ENCODE measurements at regions not wholly inside any gene's neighbourhood (a gene's known extent, or its start where the extent isn't known, plus 50 kb on each side); places are given as distances from the start of the nearest gene placed in this dataset.

- Histone ChIP-seq H3K9me3 (ENCODE audit: control insufficient read depth, low read depth, low read length) (no peaks in the 10 kb centered on the region), H3K4me2 (ENCODE audit: control insufficient read depth, extremely low read depth, insufficient read depth, low read depth, low read length) (no peak overlapping the region), H3K4me3 (ENCODE audit: control insufficient read depth in 2 of 3, extremely low read depth in 1 of 3, insufficient read depth in 2 of 3, low read depth in 1 of 3, low read length in 3 of 3) (no peak overlapping the region), H3K79me2 (ENCODE audit: control insufficient read depth, insufficient read depth, low read length) (no peaks in the 10 kb centered on the region), H3K9ac (ENCODE audit: control insufficient read depth, extremely low read depth, insufficient read depth, low read length) (no peak overlapping the region), H2AFZ (ENCODE audit: control insufficient read depth, low read length) (no peak overlapping the region), H3K27ac (ENCODE audit: control insufficient read depth, insufficient read depth, low read length) (no peak overlapping the region), H3K9me1 (ENCODE audit: control insufficient read depth, extremely low read depth, insufficient read depth, low read length) (no peaks in the 10 kb centered on the region), H3K4me1 (ENCODE audit: control insufficient read depth, extremely low read depth, insufficient read depth, low read length) (no peaks in the 10 kb centered on the region), H4K20me1 (ENCODE audit: control insufficient read depth, extremely low read depth, insufficient read depth, low read length) (no peaks in the 10 kb centered on the region), H3K36me3 (ENCODE audit: control insufficient read depth in 2 of 2, extremely low read depth in 1 of 2, insufficient read depth in 2 of 2, low read length in 2 of 2) (no peaks in the 10 kb centered on the region), H3K27me3 (ENCODE audit: control insufficient read depth, extremely low read depth, insufficient read depth, low read length) (no peaks in the 10 kb centered on the region)
- no peak for DNase-seq (ENCODE audit: low read depth, low spot score)
- FAIRE-seq = no peak
- TF ChIP-seq CTCF (optimal IDR thresholded peaks at IDR 0.05 in 1 of 3, IDR thresholded peaks at IDR 0.05 in 1 of 3, conservative IDR thresholded peaks at IDR 0.05 in 1 of 3; ENCODE audit: extremely low read depth in 1 of 3, insufficient read depth in 2 of 3, low read length in 3 of 3) (no peak), EZH2 (IDR thresholded peaks at IDR 0.05; ENCODE audit: low read length) (no peak)
- dilution Hi-C loops (cut with MboI; ENCODE audit: extremely low pct_ligation_motif_present, low sequenced_read_pairs) = no loop called here
Observed at GRCh38 chrX:144809025-144809424, 438.3 kb upstream of the SPANXN1 start.

DNA sequence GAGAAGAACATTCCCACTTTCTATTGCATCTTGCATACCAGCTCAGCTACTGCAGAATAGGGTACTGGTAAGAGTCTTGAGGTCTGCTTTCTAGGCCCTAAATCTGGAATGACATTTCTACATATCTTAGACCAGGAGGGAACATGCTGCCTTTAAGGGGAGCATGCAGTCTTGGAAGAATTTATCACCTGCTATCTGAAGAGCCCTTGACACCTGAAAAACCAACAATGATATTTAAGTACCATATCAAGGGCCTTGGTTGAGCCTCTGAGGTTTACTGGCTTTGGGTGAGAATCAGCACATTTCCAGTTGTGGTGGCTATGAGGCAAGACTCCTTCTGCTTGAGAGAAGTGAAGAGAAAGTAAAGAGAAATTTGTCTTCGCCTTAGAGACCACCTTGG lies 436.8 kb upstream of the SPANXN1 start:
- Histone ChIP-seq H3K4me2 (ENCODE audit: control insufficient read depth, extremely low read depth, insufficient read depth, low read depth, low read length) (no peak overlapping the region), H2AFZ (ENCODE audit: control insufficient read depth, low read length) (no peak overlapping the region), H3K9me3 (ENCODE audit: control insufficient read depth, low read depth, low read length) (no peaks in the 10 kb centered on the region), H3K27me3 (ENCODE audit: control insufficient read depth, extremely low read depth, insufficient read depth, low read length) (no peaks in the 10 kb centered on the region), H3K79me2 (ENCODE audit: control insufficient read depth, insufficient read depth, low read length) (no peaks in the 10 kb centered on the region), H4K20me1 (ENCODE audit: control insufficient read depth, extremely low read depth, insufficient read depth, low read length) (no peaks in the 10 kb centered on the region), H3K4me3 (ENCODE audit: control insufficient read depth in 2 of 3, extremely low read depth in 1 of 3, insufficient read depth in 2 of 3, low read depth in 1 of 3, low read length in 3 of 3) (no peak overlapping the region), H3K9me1 (ENCODE audit: control insufficient read depth, extremely low read depth, insufficient read depth, low read length) (no peaks in the 10 kb centered on the region), H3K27ac (ENCODE audit: control insufficient read depth, insufficient read depth, low read length) (no peak overlapping the region), H3K4me1 (ENCODE audit: control insufficient read depth, extremely low read depth, insufficient read depth, low read length) (no peaks in the 10 kb centered on the region), H3K36me3 (ENCODE audit: control insufficient read depth in 2 of 2, extremely low read depth in 1 of 2, insufficient read depth in 2 of 2, low read length in 2 of 2) (no peaks in the 10 kb centered on the region), H3K9ac (ENCODE audit: control insufficient read depth, extremely low read depth, insufficient read depth, low read length) (no peak overlapping the region)
- no peak for FAIRE-seq
- TF ChIP-seq CTCF (optimal IDR thresholded peaks at IDR 0.05 in 1 of 3, IDR thresholded peaks at IDR 0.05 in 1 of 3, conservative IDR thresholded peaks at IDR 0.05 in 1 of 3; ENCODE audit: extremely low read depth in 1 of 3, insufficient read depth in 2 of 3, low read length in 3 of 3) (no peak), EZH2 (IDR thresholded peaks at IDR 0.05; ENCODE audit: low read length) (no peak)
- DNase-seq (ENCODE audit: low read depth, low spot score) = no peak
- dilution Hi-C loops (cut with MboI; ENCODE audit: extremely low pct_ligation_motif_present, low sequenced_read_pairs) = no loop called here
